ENCODE measurements at regions not wholly inside any gene's neighbourhood (a gene's known extent, or its start where the extent isn't known, plus 50 kb on each side); places are given as distances from the start of the nearest gene placed in this dataset.

GRCh38 chr2:33770023-33770422 is 170.9 kb upstream of the FAM98A start:
- CTCF ChIA-PET, result no interaction called here
- H3K36me3 ChIP-seq (ENCODE audit: low read depth, low read length), result no peaks in the 10 kb centered on the region
- TF ChIP-seq EZH2phosphoT487 (IDR thresholded peaks at IDR 0.05; ENCODE audit: borderline replicate concordance, low read length) (no peak), CTCF (conservative IDR thresholded peaks at IDR 0.05; ENCODE audit: low read depth, low read length) (no peak), EZH2 (IDR thresholded peaks at IDR 0.05; ENCODE audit: low read length, unreplicated experiment) (no peak)
- peaks cover 14% of the 10 kb centered on the region for H3K27me3 ChIP-seq (ENCODE audit: low read length)
- no peaks in the 10 kb centered on the region for H3K4me1 ChIP-seq (ENCODE audit: insufficient read depth, low read length)
- no peak overlapping the region for H3K4me3 ChIP-seq (ENCODE audit: low read length)
- no peak overlapping the region for H3K9ac ChIP-seq (ENCODE audit: low read length)
- no peaks in the 10 kb centered on the region for H3K79me2 ChIP-seq (ENCODE audit: low read length)
- H2AFZ ChIP-seq (ENCODE audit: low read length), result no peak overlapping the region
- DNase-seq, result no peak
- intact Hi-C loops (cut with micrococcal nuclease), result no loop called here
- no peak overlapping the region for H3K27ac ChIP-seq (ENCODE audit: low read length)
- H3K9me2 ChIP-seq (replicated peaks; ENCODE audit: low read length), result no peaks in the 10 kb centered on the region
- POLR2A ChIA-PET (ENCODE audit: unreplicated experiment), result no interaction called here
- no peaks in the 10 kb centered on the region for H3K9me3 ChIP-seq (ENCODE audit: low read length)
- H3K4me2 ChIP-seq (ENCODE audit: low read length), result no peak overlapping the region
- H4K20me1 ChIP-seq (ENCODE audit: low read length), result no peaks in the 10 kb centered on the region
- ATAC-seq, result no peak
- BruUV-seq (replicated peaks), result no TSS peak
- H3F3A ChIP-seq (ENCODE audit: low read length, unreplicated experiment), result no peaks in the 10 kb centered on the region

- Histone ChIP-seq H3K4me2 (ENCODE audit: low read length) (no peak overlapping the region), H2AFZ (ENCODE audit: low read length) (no peak overlapping the region), H3K79me2 (ENCODE audit: low read length) (no peaks in the 10 kb centered on the region), H3K9me3 (ENCODE audit: low read length) (no peaks in the 10 kb centered on the region), H3F3A (ENCODE audit: low read length, unreplicated experiment) (no peaks in the 10 kb centered on the region), H3K36me3 (ENCODE audit: low read depth, low read length) (no peaks in the 10 kb centered on the region), H3K9ac (ENCODE audit: low read length) (no peak overlapping the region), H4K20me1 (ENCODE audit: low read length) (no peaks in the 10 kb centered on the region), H3K27ac (ENCODE audit: low read length) (no peak overlapping the region), H3K9me2 (replicated peaks; ENCODE audit: low read length) (no peaks in the 10 kb centered on the region), H3K4me3 (ENCODE audit: low read length) (no peak overlapping the region), H3K4me1 (ENCODE audit: insufficient read depth, low read length) (no peaks in the 10 kb centered on the region), H3K27me3 (ENCODE audit: low read length) (peaks cover 8% of the 10 kb centered on the region)
- POLR2A ChIA-PET (ENCODE audit: unreplicated experiment), result no interaction called here
- intact Hi-C loops (cut with micrococcal nuclease), result no loop called here
- TF ChIP-seq EZH2 (IDR thresholded peaks at IDR 0.05; ENCODE audit: low read length, unreplicated experiment), result no peak
- TF ChIP-seq EZH2phosphoT487 (IDR thresholded peaks at IDR 0.05; ENCODE audit: borderline replicate concordance, low read length), result no peak
- no peak for DNase-seq
- CTCF ChIA-PET, result no interaction called here
- ATAC-seq, result no peak
- no TSS peak for BruUV-seq (replicated peaks)
Measured at GRCh38 chr2:33766175-33766574, 167.1 kb upstream of the FAM98A start.

GRCh38 chr2:33765122-33765521 is 166.0 kb upstream of the FAM98A start:
- no peak overlapping the region for H3K4me2 ChIP-seq (ENCODE audit: low read length)
- no peak overlapping the region for H3K9ac ChIP-seq (ENCODE audit: low read length)
- DNase-seq (no peak), ATAC-seq (no peak)
- TF ChIP-seq CTCF (conservative IDR thresholded peaks at IDR 0.05; ENCODE audit: low read depth, low read length) (no peak), EZH2 (IDR thresholded peaks at IDR 0.05; ENCODE audit: low read length, unreplicated experiment) (no peak), EZH2phosphoT487 (IDR thresholded peaks at IDR 0.05; ENCODE audit: borderline replicate concordance, low read length) (no peak)
- no TSS peak for BruUV-seq (replicated peaks)
- ChIA-PET POLR2A (ENCODE audit: unreplicated experiment) (no interaction called here), CTCF (no interaction called here)
- no peaks in the 10 kb centered on the region for H3K36me3 ChIP-seq (ENCODE audit: low read depth, low read length)
- no peaks in the 10 kb centered on the region for H3K79me2 ChIP-seq (ENCODE audit: low read length)
- no peak overlapping the region for H2AFZ ChIP-seq (ENCODE audit: low read length)
- H3K4me1 ChIP-seq (ENCODE audit: insufficient read depth, low read length), result no peaks in the 10 kb centered on the region
- intact Hi-C loops (cut with micrococcal nuclease), result no loop called here
- no peaks in the 10 kb centered on the region for H3K9me3 ChIP-seq (ENCODE audit: low read length)
- H3K4me3 ChIP-seq (ENCODE audit: low read length), result no peak overlapping the region
- H3K9me2 ChIP-seq (replicated peaks; ENCODE audit: low read length), result no peaks in the 10 kb centered on the region
- peaks cover 8% of the 10 kb centered on the region for H3K27me3 ChIP-seq (ENCODE audit: low read length)
- no peak overlapping the region for H3K27ac ChIP-seq (ENCODE audit: low read length)
- no peaks in the 10 kb centered on the region for H3F3A ChIP-seq (ENCODE audit: low read length, unreplicated experiment)
- H4K20me1 ChIP-seq (ENCODE audit: low read length), result no peaks in the 10 kb centered on the region
